ENCODE measurements at regions not wholly inside any gene's neighbourhood (a gene's known extent, or its start where the extent isn't known, plus 50 kb on each side); places are given as distances from the start of the nearest gene placed in this dataset.

DNA sequence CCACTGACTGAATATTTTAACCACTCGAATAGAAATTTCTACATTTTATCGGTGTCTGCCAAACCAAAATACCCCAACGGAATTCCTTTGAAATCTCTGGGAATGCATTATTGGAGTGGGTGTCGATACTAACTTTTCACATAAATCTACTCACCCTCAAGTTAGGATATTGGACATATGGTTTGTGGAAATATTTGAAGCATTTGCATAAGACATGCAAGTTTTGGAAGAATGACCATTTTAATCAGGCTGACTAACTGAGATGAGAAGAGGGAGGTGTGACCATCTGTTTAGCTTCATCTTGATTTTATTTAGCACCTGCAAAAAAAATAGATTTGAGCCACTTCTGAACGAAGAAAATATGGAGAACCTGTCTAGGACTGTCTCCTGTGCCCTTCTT, 61.2 kb downstream of the KLF6 start:
- no peak for DNase-seq (ENCODE audit: low read depth)

- peak; percentile 51 for DNase-seq (ENCODE audit: low read depth)
These were observed 64.6 kb downstream of the KLF6 start for GRCh38 chr10:3720228-3721019.

DNA sequence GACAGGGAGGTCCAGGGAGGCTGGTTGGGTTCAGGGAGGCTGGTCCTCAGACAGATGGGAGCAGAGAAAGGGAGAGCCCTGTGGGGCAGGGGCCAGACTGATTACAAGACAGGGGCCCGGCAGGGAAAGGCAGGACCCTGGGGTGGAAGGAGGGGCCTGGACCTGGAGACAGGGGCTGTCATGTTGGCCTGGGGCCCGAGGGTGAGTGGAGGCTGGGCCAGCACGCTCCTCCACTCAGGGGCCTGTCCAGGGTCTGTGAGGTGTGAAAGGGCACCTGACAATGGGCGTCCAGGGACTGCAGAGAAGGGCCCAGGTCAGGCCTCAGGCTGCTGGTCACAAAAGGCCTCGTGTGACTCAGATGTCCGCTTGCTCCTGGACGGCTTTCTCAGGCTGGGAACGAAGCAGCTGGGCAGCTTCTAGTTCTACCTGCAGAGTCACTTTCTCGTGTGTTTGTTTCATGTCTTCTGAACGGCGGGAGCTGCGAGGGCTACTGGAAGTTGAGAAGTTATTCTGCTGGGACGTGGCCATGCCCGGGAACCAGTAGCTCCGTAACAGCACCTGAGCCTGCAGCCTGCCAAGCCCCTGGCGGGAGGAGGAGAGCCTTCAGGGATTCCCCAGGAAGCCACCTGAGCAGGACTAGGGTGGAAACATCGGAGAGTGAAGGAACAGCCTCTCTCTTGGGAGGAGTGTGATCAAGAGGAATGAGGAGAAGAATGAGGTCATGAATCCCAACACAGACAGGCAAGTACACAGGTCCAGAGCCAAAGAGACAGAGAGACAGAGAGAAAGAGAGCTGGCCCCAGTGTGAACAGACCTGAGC, 65.8 kb downstream of the KLF6 start:
- DNase-seq (ENCODE audit: low read depth), result no peak

- DNase-seq (ENCODE audit: low read depth), result no peak
These were observed 68.9 kb downstream of the KLF6 start for GRCh38 chr10:3716093-3716492.

GRCh38 chr10:3714967-3715366, 70.0 kb downstream of the KLF6 start:
- no peak for DNase-seq (ENCODE audit: low read depth)

GRCh38 chr10:3714531-3714930, 70.5 kb downstream of the KLF6 start:
- DNase-seq (ENCODE audit: low read depth), result no peak

GRCh38 chr10:3712707-3713106, 72.3 kb downstream of the KLF6 start:
- DNase-seq (ENCODE audit: low read depth), result no peak

GRCh38 chr10:3711918-3712317, 73.1 kb downstream of the KLF6 start:
- no peak for DNase-seq (ENCODE audit: low read depth)

GRCh38 chr10:3710764-3711163, 74.2 kb downstream of the KLF6 start:
- no peak for DNase-seq (ENCODE audit: low read depth)

DNA sequence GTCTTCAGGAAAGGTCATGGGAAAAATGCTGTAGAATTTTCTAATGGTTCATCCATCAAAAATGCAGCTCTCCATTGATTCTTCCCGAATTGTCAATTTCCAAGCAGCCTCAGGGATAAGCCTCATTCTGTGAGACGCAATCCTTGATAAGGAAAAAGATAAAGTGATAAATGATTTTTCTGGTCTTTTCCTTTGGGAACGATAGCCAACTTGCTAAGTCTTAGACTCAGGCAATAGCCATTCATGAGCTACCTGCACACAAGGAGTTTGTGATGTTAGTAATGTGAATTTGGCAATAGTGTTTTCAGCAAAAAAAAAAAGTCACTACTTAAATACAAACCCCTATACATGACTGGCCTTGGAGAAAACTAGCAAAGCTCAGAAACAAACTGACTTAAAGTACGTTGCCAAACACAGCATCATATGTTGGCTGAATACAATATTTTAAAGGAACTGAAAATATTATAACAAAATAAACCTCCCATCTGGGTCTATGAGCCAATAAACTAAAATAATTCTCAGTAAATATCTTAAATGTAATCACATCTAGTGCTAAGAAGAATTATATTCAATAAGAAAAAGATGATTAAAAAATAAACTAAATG, 75.5 kb downstream of the KLF6 start:
- no peak for DNase-seq (ENCODE audit: low read depth)

- no peak for DNase-seq (ENCODE audit: low read depth)
These were observed 76.2 kb downstream of the KLF6 start for GRCh38 chr10:3708852-3709251.

DNA sequence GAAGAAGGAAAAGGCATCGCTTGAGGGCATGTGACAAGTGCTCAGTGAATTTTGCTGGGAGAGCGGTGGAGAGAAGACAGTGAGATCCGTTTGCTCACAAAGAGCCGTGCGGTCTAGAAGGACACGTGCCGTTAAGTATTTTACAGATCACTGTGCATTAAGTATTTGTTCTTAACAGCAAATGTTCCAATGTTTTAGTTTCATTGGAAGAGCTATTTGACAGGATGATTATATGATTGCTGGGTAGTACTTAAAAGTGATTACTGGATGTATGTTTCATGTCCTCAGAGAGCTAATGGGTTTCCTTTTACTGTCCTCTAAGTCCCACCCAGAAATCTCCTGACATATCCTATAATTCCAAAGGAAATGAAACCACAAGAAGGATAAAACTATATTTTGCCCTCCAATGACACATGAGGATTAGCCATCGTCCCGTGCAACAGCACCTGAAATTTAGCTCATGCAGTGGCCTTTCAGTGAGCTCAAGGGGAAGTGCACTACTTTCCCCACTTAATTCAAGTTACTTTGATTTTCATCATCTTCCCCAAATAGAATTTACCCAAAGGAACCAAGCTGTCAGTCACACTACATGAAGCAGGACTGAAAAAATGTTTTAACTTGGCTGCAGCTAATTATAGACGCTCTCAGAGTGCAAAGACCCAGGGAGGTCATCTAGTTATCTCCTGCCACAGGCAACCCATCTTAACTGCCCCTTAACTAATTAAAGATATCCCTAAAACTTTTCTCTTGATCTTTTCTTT, 80.3 kb downstream of the KLF6 start:
- no peak for DNase-seq (ENCODE audit: low read depth)

DNA sequence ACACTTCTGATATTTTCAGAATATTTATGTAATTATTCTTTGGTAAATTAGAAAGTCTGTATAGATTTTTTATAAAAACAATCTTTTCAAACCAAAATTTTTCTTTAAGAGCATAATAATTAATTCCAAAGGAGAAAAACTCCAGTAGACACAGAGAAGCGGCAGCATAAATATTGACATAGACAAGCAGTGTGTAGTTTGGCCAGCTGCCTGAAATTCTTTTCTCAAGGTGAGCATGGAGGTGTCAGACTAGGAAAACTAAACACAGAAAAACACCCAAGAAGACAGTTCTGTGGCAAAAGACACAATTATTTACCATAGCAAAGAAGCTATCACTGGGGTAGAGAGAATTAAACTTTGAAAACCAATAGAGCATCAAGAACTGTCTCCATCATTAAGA, 82.4 kb downstream of the KLF6 start:
- DNase-seq (ENCODE audit: low read depth), result no peak

DNA sequence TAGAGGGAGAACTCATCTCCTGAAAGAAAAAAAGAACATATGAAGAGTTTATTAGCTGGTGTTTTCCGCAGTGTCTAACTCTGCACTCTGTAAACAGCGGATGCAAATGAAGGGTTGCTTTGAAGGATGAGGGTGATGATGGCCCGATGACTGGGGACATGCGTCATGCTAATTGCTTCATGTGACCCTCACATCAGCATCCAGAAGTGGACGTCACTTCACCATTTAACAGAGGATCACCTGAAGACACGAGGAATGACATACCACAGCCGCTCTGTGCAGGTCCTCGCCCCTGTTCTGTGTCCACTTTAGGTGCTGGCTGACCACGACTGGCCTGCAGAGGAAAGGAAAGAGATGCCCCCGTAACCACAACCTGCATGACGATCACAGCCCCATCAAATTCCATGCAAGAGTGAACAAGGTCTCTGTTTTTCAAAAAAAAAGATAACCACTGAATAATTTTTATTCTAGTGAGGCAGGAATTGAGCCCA, 82.9 kb downstream of the KLF6 start:
- DNase-seq (ENCODE audit: low read depth), result no peak

- no peak for DNase-seq (ENCODE audit: low read depth)
These were observed 83.5 kb downstream of the KLF6 start for GRCh38 chr10:3701491-3701890.

DNA sequence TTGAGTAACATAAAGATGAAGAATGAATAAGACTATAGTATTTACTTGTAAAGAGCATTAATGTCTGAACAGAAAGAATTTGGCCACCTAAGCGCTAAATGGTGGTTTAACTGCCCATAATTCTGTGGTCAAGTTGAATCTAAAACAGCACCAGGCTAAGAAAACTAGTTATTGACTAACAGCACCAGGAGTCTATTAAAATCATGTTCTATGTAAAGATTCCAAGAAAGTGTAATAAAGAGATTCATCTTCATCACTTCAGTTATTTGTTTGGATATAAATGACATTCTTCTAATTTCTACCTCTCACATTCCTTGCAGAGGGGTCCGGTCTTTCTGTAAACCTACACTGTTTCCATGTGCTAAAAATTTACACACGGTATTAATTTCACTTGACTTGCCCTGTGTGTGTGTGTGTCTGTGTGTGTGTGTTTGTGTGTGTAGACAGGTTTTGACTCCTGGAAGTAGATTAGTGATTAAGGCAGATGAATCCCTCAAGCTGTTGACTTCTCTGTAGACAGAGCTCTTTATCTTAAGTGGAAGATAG, 84.4 kb downstream of the KLF6 start:
- DNase-seq (ENCODE audit: low read depth), result no peak

- DNase-seq (ENCODE audit: low read depth), result no peak
These were observed 85.1 kb downstream of the KLF6 start for GRCh38 chr10:3699916-3700315.

- DNase-seq (ENCODE audit: low read depth), result no peak
These were observed 86.7 kb downstream of the KLF6 start for GRCh38 chr10:3698312-3698711.

DNA sequence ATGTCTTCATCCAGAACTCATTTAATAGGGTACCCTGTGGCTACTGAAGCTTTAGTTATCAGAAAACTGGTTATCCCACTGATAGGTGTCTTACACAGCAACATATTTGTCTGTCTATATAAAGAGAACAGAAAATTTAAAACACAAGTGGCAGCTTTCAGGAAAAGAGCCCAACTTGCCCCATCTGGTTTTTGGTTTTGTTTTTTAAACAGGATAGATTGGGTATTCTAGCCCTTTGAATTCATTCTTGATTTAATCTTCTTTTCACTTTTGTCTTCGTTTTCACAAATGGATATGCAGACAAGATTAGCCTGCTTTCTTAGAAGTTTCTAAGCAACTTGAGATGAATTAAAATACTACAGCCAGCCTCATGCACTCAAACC, 91.3 kb downstream of the KLF6 start:
- no peak for DNase-seq (ENCODE audit: low read depth)

GRCh38 chr10:3693022-3693697, 91.8 kb downstream of the KLF6 start:
- DNase-seq (ENCODE audit: low read depth), result no peak

- DNase-seq (ENCODE audit: low read depth), result no peak
These were observed 92.5 kb downstream of the KLF6 start for GRCh38 chr10:3692387-3692999.
